GM08714 (cell line): ENCODE measurements at regions not wholly inside any gene's neighbourhood (a gene's known extent, or its start where the extent isn't known, plus 50 kb on each side); places are given as distances from the start of the nearest gene placed in this dataset.

Source experiments
- H3K4me3 ChIP-seq: fragments of 200-500 bp; sonication (Bioruptor generic); 2 replicates; pipeline ENCODE4 v1.5.1; 2014; ENCODE audit warnings: mild to moderate bottlenecking, low read length, inconsistent platforms
- ZNF274 ChIP-seq: IDR thresholded peaks from 2 replicates; pipeline ENCODE4 v1.6.1; 2012; ENCODE audit warnings: mild to moderate bottlenecking, low read depth, low read length

DNA sequence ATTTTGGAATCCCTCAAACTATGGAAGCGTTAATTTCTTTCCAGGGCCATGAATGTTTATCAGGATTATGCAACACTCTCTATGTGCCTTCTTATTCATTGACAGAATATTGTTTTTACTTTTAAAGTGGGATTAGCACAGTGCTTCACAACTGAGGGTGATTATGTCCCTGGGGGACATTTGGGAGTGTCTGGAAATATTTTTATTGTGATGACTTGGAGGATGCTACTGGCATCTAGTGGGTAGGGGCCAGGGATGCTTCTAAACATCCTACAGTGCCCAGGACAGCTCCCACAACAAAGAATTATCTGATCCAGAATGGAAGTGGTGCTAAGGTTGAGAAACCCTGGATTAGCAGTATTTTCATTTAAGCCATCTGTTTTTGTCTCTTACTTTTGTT lies 338.5 kb upstream of the SOX5 start:
- H3K4me3 ChIP-seq: no peak overlapping the region
- no peak for TF ChIP-seq ZNF274

DNA sequence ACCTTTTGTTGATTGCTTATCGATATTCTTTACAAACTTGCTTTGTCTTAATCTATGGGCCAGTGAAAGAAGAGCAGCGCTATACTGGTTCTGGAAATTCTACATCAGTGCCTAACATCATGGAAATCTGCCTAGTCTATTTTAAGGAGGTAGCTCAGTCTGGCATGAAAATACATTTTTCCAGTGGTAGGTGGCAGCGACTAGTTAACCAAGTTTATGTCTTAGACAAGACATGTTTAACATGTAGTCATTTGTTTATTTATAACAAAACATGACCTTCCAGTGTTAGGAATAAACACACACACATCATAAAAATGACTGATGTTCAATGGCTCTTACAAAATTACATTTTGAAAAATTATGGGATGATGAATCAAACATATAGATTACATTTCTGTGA lies 336.0 kb upstream of the SOX5 start:
- TF ChIP-seq ZNF274: no peak
- no peak overlapping the region for H3K4me3 ChIP-seq

DNA sequence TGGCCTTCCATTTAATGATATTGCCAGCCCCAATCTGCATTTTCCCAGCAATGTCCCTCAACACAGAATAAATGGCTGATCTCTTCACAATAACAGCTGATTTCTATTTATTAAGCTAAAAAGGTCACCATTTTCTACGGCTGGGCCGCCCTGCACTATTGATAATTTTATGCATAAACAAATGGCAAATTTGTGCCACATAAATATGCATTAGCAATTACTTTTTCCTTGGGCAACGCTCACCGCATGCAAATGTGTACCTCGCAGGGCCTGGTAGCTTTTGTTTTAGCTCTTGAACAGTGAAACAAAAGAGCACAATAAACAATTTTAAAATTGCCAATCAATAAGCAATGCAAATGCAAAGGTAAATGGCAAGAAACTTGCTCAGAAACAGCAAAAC lies 331.9 kb upstream of the SOX5 start:
- TF ChIP-seq ZNF274: no peak

DNA sequence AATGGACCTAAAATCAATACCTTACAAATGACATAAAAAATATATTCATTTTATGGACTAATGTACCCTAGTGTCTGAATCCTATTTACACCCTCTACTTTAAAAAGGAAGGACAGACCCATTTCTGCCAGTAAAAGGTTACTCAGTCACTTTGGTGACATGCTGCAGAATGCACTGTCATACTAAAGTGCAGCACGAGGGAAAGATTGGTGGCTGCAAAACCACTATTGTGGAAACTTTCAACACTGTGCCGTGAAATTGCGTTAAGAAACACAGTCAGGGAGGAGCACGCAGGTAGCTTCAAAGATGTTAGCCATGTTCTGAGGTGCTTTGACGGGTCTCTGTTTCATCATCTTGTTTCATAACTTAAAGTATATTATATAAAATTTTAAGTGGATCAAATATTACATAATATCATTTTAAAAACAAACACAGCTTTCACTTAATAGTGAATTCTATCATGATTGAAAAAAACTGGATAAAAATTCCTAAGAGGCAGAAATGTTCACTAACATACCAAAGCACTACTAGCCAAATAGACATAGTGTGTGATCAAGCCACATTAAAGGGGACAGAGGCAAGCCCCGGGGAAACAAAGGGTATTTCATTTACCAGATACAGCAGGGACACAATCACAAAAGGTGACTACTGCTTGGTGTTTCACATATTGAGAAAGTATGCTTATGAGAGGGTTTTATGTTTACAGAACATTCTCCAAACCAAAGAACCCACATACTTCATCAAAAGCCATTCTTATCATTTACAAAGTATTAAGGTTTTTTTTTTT lies 330.8 kb upstream of the SOX5 start:
- no peak for TF ChIP-seq ZNF274
- H3K4me3 ChIP-seq: no peak overlapping the region

More for the DNA sequence above, 331.9 kb upstream of the SOX5 start:
- H3K4me3 ChIP-seq: no peak overlapping the region

DNA sequence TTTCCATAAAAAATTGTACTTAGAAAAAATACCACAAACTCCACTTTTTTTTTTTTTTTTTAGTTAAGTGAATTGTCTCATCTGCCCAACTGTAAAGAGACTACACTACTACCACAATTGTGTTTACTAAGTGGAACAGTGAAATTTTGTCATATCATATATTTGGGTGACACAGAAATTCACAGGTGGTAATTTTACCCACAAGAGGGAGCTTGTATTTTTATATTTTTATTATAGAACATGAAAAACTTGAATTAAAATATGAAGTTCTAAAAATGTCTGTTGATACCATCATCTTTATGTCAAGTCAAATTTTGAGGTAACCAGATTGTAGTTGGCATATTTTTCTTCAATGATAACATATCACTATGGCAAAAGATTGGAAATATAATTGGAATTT lies 329.4 kb upstream of the SOX5 start:
- no peak for TF ChIP-seq ZNF274
- H3K4me3 ChIP-seq: no peak overlapping the region

DNA sequence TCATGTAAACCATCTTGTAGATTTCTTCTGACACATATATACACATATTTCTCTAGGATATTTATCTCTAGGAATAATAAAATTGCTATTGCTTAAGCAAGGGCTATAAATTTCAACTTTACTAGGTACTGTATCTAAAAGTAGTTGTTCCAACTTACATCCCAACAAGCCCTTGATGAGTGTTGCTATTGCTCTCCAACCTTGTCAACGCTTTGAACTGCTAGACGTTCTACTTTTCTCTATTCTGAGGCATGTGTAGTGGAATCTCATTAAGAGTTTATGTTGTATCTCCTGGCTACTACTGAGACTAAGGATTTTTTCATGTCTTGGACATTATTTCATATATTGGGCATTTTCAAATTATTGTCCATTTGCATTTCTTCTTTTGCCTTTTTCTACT lies 321.5 kb upstream of the SOX5 start:
- H3K4me3 ChIP-seq: no peak overlapping the region
- TF ChIP-seq ZNF274: no peak

DNA sequence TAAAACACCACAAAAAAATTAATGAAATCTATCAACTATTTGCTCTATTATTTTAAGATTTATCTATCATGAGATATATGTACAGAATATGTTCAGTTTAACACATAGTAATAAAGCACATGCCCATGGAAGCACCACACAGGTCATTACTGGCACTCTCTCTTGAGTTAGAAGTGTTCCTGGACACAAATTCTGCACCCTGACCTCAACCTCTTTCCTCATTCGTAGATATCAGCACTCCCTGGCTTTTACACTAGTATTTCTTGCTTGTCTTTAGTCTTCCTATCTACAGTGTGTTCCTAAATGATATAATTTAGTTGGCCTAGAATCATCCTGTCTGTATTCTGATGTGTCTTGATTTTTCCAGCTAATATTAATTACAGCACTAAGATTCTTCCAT lies 321.0 kb upstream of the SOX5 start:
- no peak overlapping the region for H3K4me3 ChIP-seq
- TF ChIP-seq ZNF274: no peak

DNA sequence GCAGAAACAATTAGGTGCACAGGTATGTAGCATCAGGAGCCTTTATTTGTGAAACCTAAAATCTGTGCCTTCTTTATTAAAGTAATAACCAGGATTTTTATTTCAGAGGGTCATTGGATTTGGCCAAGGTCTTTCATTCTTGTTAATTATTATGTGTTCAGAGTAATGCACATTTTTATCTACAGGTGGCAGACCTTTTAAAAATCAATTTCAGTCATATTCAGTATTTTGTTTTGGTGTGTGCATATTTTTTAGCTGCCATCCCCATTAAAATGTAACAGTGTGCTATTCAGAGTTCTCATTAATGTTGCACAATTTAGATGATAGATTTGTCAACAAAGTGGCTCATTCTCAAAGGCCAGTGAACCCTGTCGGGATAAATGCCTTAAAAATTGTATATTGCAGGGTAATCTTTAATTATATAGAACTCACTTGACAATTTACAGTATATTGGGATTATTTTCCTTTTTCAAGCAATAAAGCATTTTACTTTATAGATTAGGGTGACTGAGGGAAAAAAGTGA lies 319.3 kb upstream of the SOX5 start:
- TF ChIP-seq ZNF274: no peak

DNA sequence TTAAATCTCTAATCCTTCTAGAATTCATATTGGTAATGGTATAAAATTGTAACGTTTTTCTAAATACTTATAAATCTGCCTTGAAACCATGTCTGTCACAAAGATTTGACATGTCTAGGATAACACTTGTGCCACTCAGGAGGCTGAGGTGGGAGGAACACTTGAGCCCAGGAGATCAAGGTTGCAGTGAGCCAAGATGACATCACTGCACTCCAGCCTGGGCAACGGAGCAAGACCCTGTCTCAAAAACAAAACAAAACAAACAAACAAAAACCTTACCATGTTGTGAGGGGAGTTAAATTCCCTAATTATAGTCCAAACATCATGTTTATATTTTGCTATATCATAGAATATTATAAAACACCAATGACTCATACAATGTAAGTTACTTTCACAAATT lies 317.5 kb upstream of the SOX5 start:
- H3K4me3 ChIP-seq: no peak overlapping the region
- no peak for TF ChIP-seq ZNF274

More for the DNA sequence above, 319.3 kb upstream of the SOX5 start:
- no peak overlapping the region for H3K4me3 ChIP-seq

DNA sequence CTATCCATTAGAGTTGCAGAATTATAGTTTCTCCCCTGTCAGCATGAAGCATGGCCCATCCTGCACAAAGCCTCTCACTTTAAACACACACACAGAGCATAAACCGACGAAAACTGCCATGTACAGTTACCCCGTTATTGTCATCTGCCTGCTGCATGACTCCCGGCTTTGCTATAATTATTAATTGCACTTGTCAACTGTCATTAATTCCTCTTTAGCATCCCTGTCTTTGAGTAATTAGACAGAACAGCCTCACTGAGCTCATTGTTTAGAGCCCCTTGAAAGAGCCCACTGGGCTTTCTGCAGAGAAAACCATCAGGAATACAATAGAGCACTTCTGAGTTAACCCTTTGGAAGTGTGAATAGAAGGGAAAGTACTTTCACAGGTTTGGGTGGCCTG lies 307.2 kb upstream of the SOX5 start:
- H3K4me3 ChIP-seq: no peak overlapping the region
- TF ChIP-seq ZNF274: no peak

DNA sequence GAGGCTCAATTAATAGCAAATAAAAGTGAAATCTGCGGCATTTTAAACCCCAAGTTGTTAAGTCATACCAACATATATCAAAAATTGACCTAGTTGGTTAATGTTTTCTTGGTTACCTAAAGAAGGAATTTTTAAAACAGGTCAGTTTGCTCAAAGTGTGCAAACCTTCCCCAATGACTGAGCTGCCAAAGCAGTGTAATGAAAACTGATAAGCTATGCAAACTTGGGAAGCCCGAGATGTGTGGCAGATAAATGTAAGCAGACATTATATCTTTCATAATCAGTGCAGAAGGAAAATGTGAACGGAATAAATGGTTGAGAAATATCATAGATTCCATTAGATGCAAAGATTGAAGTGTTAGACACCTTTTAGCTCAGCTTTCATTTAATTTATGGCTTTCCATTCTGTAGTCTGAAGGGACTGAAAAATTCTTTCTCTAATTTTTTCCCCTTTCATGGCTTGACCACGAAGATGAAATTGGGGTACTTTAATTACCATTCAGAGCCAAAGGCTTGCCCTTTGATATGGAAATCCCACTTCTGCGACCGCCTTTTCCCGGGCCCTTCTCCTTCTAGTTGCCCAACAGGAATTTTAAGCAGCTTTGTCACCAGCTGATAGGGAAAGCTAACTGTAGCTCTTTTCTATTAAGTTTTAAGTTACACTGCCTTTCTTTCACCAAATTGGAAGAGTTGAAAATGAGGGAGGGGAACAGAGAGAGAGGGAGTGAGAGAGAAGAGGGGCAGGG lies 306.6 kb upstream of the SOX5 start:
- TF ChIP-seq ZNF274: no peak
- no peak overlapping the region for H3K4me3 ChIP-seq

DNA sequence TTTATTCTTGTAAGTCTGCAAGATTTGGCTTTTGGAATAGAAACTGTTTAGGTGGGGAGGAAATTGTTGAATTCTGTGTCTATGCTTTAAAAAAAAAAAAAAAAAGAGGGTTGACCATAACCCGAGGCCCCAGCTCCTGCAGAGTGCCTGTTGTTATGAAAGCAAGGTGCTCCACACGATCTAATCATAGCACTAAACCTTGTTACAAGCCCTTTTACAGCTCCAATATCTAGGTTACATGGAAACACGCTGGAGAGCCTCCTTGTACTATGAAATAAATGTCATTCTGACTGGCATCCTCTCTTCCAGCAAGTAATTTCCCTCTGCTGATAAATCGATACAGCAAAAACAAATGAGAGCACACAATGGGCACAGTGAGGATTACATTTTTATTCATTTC lies 303.1 kb upstream of the SOX5 start:
- TF ChIP-seq ZNF274: no peak
- no peak overlapping the region for H3K4me3 ChIP-seq

DNA sequence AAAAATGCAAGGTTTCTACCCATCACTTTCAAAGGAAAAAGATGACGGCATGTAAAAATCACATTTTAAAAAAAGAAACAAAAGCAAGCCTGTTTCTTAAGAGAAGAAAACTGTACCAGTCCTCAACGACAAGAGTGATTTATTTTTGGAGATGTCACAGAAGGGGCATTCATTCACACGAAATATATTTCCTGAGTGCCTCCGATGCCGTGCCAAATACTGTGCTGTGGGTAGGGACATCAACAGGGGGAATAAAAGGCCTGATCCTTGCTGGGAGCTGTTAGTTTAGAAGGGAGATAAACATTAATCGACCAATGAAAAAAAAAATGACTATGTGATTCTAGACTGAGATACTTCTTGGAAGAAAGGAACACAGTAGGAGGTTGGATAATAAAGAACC lies 297.5 kb upstream of the SOX5 start:
- no peak for TF ChIP-seq ZNF274
- no peak overlapping the region for H3K4me3 ChIP-seq

DNA sequence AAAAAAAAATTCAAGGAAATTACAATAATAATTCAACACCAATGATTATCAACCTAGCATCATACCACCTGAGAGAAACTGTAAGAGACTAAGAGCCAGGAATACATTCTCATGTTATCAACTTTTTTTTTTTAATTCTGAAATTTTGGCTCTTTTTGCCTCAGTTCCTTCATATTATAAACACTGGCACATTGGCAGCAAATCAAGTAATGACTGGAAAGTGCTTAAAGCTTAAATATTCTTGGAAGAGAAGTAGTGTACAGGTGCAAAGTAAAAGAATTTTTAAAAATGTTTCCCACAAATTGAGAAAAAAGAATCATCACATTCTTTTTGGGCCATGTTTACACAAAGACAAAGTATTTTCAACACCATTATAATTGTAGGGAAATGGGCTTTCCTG lies 296.9 kb upstream of the SOX5 start:
- TF ChIP-seq ZNF274: no peak
- no peak overlapping the region for H3K4me3 ChIP-seq

DNA sequence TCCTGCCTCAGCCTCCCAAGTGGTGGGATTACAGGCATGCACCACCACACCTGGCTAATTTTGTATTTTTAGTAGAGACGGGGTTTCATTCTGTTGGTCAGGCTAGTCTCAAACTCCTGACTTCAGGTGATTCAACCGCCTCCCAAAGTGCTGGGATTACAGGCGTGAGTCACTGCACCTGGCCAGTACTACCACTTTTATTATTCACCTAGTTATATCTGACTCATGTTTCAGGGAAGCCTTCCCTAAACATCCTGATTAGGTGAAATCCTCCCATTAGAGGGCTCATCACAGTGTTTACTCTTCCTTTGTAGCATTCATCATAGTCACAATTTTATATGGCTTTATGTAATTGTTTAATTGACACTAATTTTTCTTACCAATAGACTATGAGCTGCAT lies 295.3 kb upstream of the SOX5 start:
- no peak overlapping the region for H3K4me3 ChIP-seq
- TF ChIP-seq ZNF274: no peak
